CD14-positive monocyte (primary cell): ENCODE measurements at regions not wholly inside any gene's neighbourhood (a gene's known extent, or its start where the extent isn't known, plus 50 kb on each side); places are given as distances from the start of the nearest gene placed in this dataset.
"Not testable (repeated sequence)": the region's sequence is repeated elsewhere in the genome, so short reads cannot be mapped to it uniquely, and the experiment has no call there.

Source experiments
- DNase-seq, 3 donors: peaks; one replicate each; pipeline ENCODE4 v3.0.0-alpha.2; 2011 to 2022
- H2AFZ ChIP-seq: 2 replicates; pipeline ENCODE4 v1.6.0; 2012; ENCODE audit warnings: mild to moderate bottlenecking, low read depth, low read length, inconsistent platforms; ENCODE audit not compliant: insufficient read depth, poor library complexity, severe bottlenecking
- H3K27ac ChIP-seq, 2 donors: 1 replicate in 1 of 2; 2 replicates in 1 of 2; pipeline ENCODE4 v1.5.1; 2012 to 2013; ENCODE audit warnings: low read length in 2 of 2, control low read depth in 1 of 2, inconsistent platforms in 1 of 2, low read depth in 1 of 2, mild to moderate bottlenecking in 1 of 2
- H3K27me3 ChIP-seq, 2 donors: one replicate each; pipeline versions ENCODE4 v1.6.0 to v1.6.1; 2011 to 2013; ENCODE audit warnings: low read length in 2 of 2; ENCODE audit not compliant: control insufficient read depth in 2 of 2, insufficient read depth in 2 of 2
- H3K36me3 ChIP-seq, 2 donors: replicated peaks in 1 of 2; 1 replicate in 1 of 2; 2 replicates in 1 of 2; pipeline versions ENCODE4 v1.5.1 to v1.6.1; 2012 to 2013; ENCODE audit warnings: low read length in 2 of 2, control low read depth in 1 of 2, inconsistent platforms in 1 of 2, mild to moderate bottlenecking in 1 of 2; ENCODE audit not compliant: insufficient read depth in 2 of 2, control insufficient read depth in 1 of 2
- H3K4me1 ChIP-seq, 2 donors: 1 replicate in 1 of 2; 2 replicates in 1 of 2; pipeline versions ENCODE4 v1.5.1 to v1.6.1; 2012 to 2013; ENCODE audit warnings: low read length in 2 of 2, control low read depth in 1 of 2, inconsistent platforms in 1 of 2, mild to moderate bottlenecking in 1 of 2, moderate library complexity in 1 of 2; ENCODE audit not compliant: insufficient read depth in 2 of 2, control insufficient read depth in 1 of 2
- H3K4me2 ChIP-seq: replicated peaks from 2 replicates; pipeline ENCODE3; 2012; ENCODE audit warnings: low read length, moderate library complexity, mild to moderate bottlenecking; ENCODE audit not compliant: poor library complexity, severe bottlenecking; ENCODE audit errors: extremely low read depth
- H3K4me3 ChIP-seq, 3 experiments: fragments of 200-600 bp in 1 of 3; sonication (generic) in 1 of 3; replicated peaks in 1 of 3; 1 replicate in 2 of 3; 2 replicates in 1 of 3; pipeline ENCODE4 v1.5.1; 2011 to 2013; ENCODE audit warnings: low read length in 3 of 3, mild to moderate bottlenecking in 3 of 3, control low read depth in 2 of 3, low read depth in 2 of 3, inconsistent platforms in 1 of 3, moderate library complexity in 1 of 3
- H3K79me2 ChIP-seq: 2 replicates; pipeline ENCODE4 v1.6.0; 2012; ENCODE audit warnings: mild to moderate bottlenecking, control low read depth, inconsistent platforms, low read length, moderate library complexity; ENCODE audit not compliant: insufficient read depth
- H3K9ac ChIP-seq: 2 replicates; pipeline ENCODE4 v1.6.0; 2017; ENCODE audit warnings: low read length, mild to moderate bottlenecking; ENCODE audit not compliant: insufficient read depth, poor library complexity, severe bottlenecking
- H3K9me3 ChIP-seq, 2 donors: replicated peaks in 1 of 2; 1 replicate in 1 of 2; 2 replicates in 1 of 2; pipeline versions ENCODE4 v1.5.1 to v1.6.1; 2012 to 2013; ENCODE audit warnings: low read length in 2 of 2, control low read depth in 1 of 2; ENCODE audit not compliant: control insufficient read depth in 1 of 2, insufficient read depth in 1 of 2
- H4K20me1 ChIP-seq: 2 replicates; pipeline ENCODE4 v1.6.0; 2012; ENCODE audit warnings: mild to moderate bottlenecking, low read length, control low read depth, moderate library complexity; ENCODE audit not compliant: insufficient read depth
- H3K27ac Mint-ChIP-seq, 7 donors: one replicate each; pipeline ENCODE4 v1.8.0; 2020; ENCODE audit warnings: mild to moderate bottlenecking in 7 of 7, mixed read lengths in 7 of 7, moderate library complexity in 6 of 7, inconsistent platforms in 2 of 7
- H3K27me3 Mint-ChIP-seq, 3 donors: one replicate each; pipeline ENCODE4 v1.8.0; 2021 to 2022; ENCODE audit warnings: low read depth in 3 of 3, mild to moderate bottlenecking in 3 of 3, mixed read lengths in 3 of 3, moderate library complexity in 3 of 3, inconsistent platforms in 1 of 3
- H3K36me3 Mint-ChIP-seq, 2 donors: one replicate each; pipeline ENCODE4 v1.8.0; 2020; ENCODE audit warnings: mixed read lengths in 2 of 2, inconsistent platforms in 1 of 2, mild to moderate bottlenecking in 1 of 2
- H3K4me1 Mint-ChIP-seq: one replicate; pipeline ENCODE4 v1.8.0; 2020; ENCODE audit warnings: mild to moderate bottlenecking, mixed read lengths
- H3K4me3 Mint-ChIP-seq, 2 donors: one replicate each; pipeline ENCODE4 v1.8.0; 2020; ENCODE audit warnings: mild to moderate bottlenecking in 2 of 2, mixed read lengths in 2 of 2, moderate library complexity in 1 of 2
- H3K9me3 Mint-ChIP-seq, 7 donors: one replicate each; pipeline ENCODE4 v1.8.0; 2020 to 2022; ENCODE audit warnings: mixed read lengths in 7 of 7, mild to moderate bottlenecking in 6 of 7, moderate library complexity in 6 of 7, inconsistent platforms in 2 of 7
- whole genome bisulfite sequencing: methylation state at CpG from one replicate; pipeline ENCODE4 v1.1.5; 2013; ENCODE audit warnings: missing lambda C conversion rate; ENCODE audit not compliant: insufficient coverage; 5-methylcytosine and 5-hydroxymethylcytosine counted together
- intact Hi-C, 2 donors: fragments of 100-400 bp; cut with micrococcal nuclease; formaldehyde crosslinking; loops; one replicate each; pipeline versions ENCODE4 v1.15.0 to v1.15.1; 2023
- TF ChIP-seq, protein P1 (sequence below): fragments of 200-600 bp; IDR thresholded peaks from one replicate; pipeline ENCODE4 v1.8.0; 2022; ENCODE audit warnings: antibody characterized with exemption, mild to moderate bottlenecking

DNA sequence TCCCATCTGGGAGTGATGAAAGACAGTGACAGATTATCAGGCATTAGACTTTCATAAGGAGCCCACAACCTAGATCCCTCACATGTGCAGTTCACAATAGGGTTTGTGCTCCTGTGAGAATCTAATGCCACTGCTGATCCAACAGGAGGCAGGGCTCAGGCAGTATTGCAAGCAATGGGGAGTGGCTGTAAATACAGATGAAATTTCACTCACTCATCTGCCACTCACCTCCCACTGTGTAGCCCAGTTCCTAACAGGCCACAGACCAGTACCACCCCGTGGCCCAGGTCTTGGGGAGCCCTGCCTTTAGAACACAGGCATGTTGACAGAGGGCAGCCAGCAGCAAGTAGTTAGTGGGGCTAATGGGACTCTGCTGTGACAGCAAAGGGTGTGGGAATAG lies 137.3 kb upstream of the NANOS1 start:
- WGBS: no CpG with 5 or more reads among the region's 1 CpG

DNA sequence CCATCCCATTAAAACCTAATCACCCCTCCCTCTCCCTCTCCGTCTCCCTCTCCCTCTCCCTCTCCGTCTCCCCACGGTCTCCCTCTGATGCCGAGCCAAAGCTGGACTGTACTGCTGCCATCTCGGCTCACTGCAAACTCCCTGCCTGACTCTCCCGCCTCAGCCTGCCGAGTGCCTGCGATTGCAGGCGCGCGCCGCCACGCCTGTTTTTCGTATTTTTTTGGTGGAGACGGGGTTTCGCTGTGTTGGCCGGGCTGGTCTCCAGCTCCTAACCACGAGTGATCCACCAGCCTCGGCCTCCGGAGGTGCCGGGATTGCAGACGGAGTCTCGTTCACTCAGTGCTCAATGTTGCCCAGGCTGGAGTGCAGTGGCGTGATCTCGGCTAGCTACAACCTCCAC lies 134.6 kb upstream of the NANOS1 start:
- H3K9me3 Mint-ChIP-seq: peaks cover 0 to 31% (median 16%) of the 10 kb centered on the region in 7 donors
- H3K27ac ChIP-seq, DNase-seq, H3K27ac Mint-ChIP-seq, H3K4me2 ChIP-seq, H3K9ac ChIP-seq, H3K27me3 ChIP-seq, H3K4me1 ChIP-seq, H3K9me3 ChIP-seq, H3K4me1 Mint-ChIP-seq, H3K36me3 Mint-ChIP-seq, H2AFZ ChIP-seq, H3K36me3 ChIP-seq, H3K79me2 ChIP-seq, H4K20me1 ChIP-seq, H3K4me3 Mint-ChIP-seq, intact Hi-C loops, H3K4me3 ChIP-seq: not testable (repeated sequence)
- no CpG with 5 or more reads among the region's 25 CpGs for WGBS
- H3K27me3 Mint-ChIP-seq: peaks cover 3 to 11% (median 4%) of the 10 kb centered on the region in 3 donors

More for the DNA sequence above, 137.3 kb upstream of the NANOS1 start:
- Histone ChIP-seq H3K79me2 (no peaks in the 10 kb centered on the region), H3K9me3 (no peaks in the 10 kb centered on the region), H2AFZ (no peak overlapping the region), H3K36me3 (no peaks in the 10 kb centered on the region), H3K9ac (no peak overlapping the region), H4K20me1 (no peaks in the 10 kb centered on the region), H3K27me3 (no peaks in the 10 kb centered on the region), H3K4me1 (no peaks in the 10 kb centered on the region), H3K4me2 (no peak overlapping the region), H3K27ac (no peak overlapping the region), H3K4me3 (no peak overlapping the region)
- no peak overlapping the region for H3K27ac Mint-ChIP-seq
- TF ChIP-seq, protein P1, sequence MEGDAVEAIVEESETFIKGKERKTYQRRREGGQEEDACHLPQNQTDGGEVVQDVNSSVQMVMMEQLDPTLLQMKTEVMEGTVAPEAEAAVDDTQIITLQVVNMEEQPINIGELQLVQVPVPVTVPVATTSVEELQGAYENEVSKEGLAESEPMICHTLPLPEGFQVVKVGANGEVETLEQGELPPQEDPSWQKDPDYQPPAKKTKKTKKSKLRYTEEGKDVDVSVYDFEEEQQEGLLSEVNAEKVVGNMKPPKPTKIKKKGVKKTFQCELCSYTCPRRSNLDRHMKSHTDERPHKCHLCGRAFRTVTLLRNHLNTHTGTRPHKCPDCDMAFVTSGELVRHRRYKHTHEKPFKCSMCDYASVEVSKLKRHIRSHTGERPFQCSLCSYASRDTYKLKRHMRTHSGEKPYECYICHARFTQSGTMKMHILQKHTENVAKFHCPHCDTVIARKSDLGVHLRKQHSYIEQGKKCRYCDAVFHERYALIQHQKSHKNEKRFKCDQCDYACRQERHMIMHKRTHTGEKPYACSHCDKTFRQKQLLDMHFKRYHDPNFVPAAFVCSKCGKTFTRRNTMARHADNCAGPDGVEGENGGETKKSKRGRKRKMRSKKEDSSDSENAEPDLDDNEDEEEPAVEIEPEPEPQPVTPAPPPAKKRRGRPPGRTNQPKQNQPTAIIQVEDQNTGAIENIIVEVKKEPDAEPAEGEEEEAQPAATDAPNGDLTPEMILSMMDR: no peak
- H3K27me3 Mint-ChIP-seq: peaks cover 5 to 11% (median 8%) of the 10 kb centered on the region in 3 donors
- DNase-seq: no peak
- peaks cover 2 to 31% (median 17%) of the 10 kb centered on the region in 7 donors for H3K9me3 Mint-ChIP-seq
- intact Hi-C loops: no loop called here
- no peak overlapping the region for H3K4me3 Mint-ChIP-seq
- no peaks in the 10 kb centered on the region for H3K36me3 Mint-ChIP-seq
- H3K4me1 Mint-ChIP-seq: no peaks in the 10 kb centered on the region
